Fibroblast of gingiva (primary cell): ENCODE measurements at regions not wholly inside any gene's neighbourhood (a gene's known extent, or its start where the extent isn't known, plus 50 kb on each side); places are given as distances from the start of the nearest gene placed in this dataset.
"Not testable (repeated sequence)": the region's sequence is repeated elsewhere in the genome, so short reads cannot be mapped to it uniquely, and the experiment has no call there.

Experiments
- DNase-seq: peaks from one replicate; pipeline ENCODE4 v3.0.0-alpha.2; 2011; ENCODE audit warnings: low read depth

GRCh38 chr3:95752199-95752598, 1062.2 kb upstream of the EPHA6 start:
- DNase-seq, result no peak

GRCh38 chr3:95758707-95759106, 1055.7 kb upstream of the EPHA6 start:
- DNase-seq, result no peak

- DNase-seq, result no peak
Observed at GRCh38 chr3:95759614-95760301, 1054.6 kb upstream of the EPHA6 start.

GRCh38 chr3:95775486-95776094, 1038.8 kb upstream of the EPHA6 start:
- DNase-seq, result no peak

GRCh38 chr3:95781598-95781997, 1032.8 kb upstream of the EPHA6 start:
- DNase-seq, result no peak

GRCh38 chr3:95789111-95789510, 1025.3 kb upstream of the EPHA6 start:
- DNase-seq, result no peak

- no peak for DNase-seq
Observed at GRCh38 chr3:95797081-95797480, 1017.3 kb upstream of the EPHA6 start.

GRCh38 chr3:95798628-95799027, 1015.8 kb upstream of the EPHA6 start:
- DNase-seq, result no peak

GRCh38 chr3:95810462-95810861, 1003.9 kb upstream of the EPHA6 start:
- no peak for DNase-seq

GRCh38 chr3:95813244-95813643, 1001.1 kb upstream of the EPHA6 start:
- no peak for DNase-seq

- no peak for DNase-seq
Observed at GRCh38 chr3:95815828-95816227, 998.6 kb upstream of the EPHA6 start.

- DNase-seq, result no peak
Observed at GRCh38 chr3:95826419-95826818, 988.0 kb upstream of the EPHA6 start.

- no peak for DNase-seq
Observed at GRCh38 chr3:95832146-95832545, 982.2 kb upstream of the EPHA6 start.

- DNase-seq, result not testable (repeated sequence)
Observed at GRCh38 chr3:95860628-95861027, 953.8 kb upstream of the EPHA6 start.

- DNase-seq, result no peak
Observed at GRCh38 chr3:95883801-95884200, 930.6 kb upstream of the EPHA6 start.

GRCh38 chr3:95886616-95887015, 927.8 kb upstream of the EPHA6 start:
- no peak for DNase-seq

GRCh38 chr3:95887114-95887513, 927.3 kb upstream of the EPHA6 start:
- no peak for DNase-seq

GRCh38 chr3:95894820-95895219, 919.6 kb upstream of the EPHA6 start:
- no peak for DNase-seq

- peak; percentile 41 for DNase-seq
Observed at GRCh38 chr3:95899494-95899893, 914.9 kb upstream of the EPHA6 start.

GRCh38 chr3:95899911-95900310, 914.5 kb upstream of the EPHA6 start:
- DNase-seq, result no peak

GRCh38 chr3:95901948-95902347, 912.4 kb upstream of the EPHA6 start:
- DNase-seq, result no peak

- DNase-seq, result no peak
Observed at GRCh38 chr3:95905182-95905581, 909.2 kb upstream of the EPHA6 start.

- DNase-seq, result no peak
Observed at GRCh38 chr3:95911767-95912166, 902.6 kb upstream of the EPHA6 start.
